ENCODE measurements at regions not wholly inside any gene's neighbourhood (a gene's known extent, or its start where the extent isn't known, plus 50 kb on each side); places are given as distances from the start of the nearest gene placed in this dataset.
A peak's percentile ranks its signal among the peaks of the same experiment; 100 is the strongest.

GRCh38 chrX:33465137-33465536 lies 253.8 kb upstream of the DMD start:
- ATAC-seq (no peak), DNase-seq (no peak)
- H3K4me3 Mint-ChIP-seq, result no peak overlapping the region
- no peak for TF ChIP-seq CTCF (IDR thresholded peaks at IDR 0.05)
- ChIA-PET CTCF (no interaction called here), POLR2A (no interaction called here)
- H3K9me3 Mint-ChIP-seq, result peaks cover 3% of the 10 kb centered on the region
- no peak overlapping the region for H3K27ac Mint-ChIP-seq
- H3K36me3 Mint-ChIP-seq (ENCODE audit: low read depth), result no peaks in the 10 kb centered on the region
- intact Hi-C loops (cut with micrococcal nuclease), result no loop called here
- no peaks in the 10 kb centered on the region for H3K27me3 Mint-ChIP-seq
- H3K4me1 Mint-ChIP-seq (ENCODE audit: low read depth), result no peaks in the 10 kb centered on the region

- H3K27me3 Mint-ChIP-seq, result no peaks in the 10 kb centered on the region
- H3K27ac Mint-ChIP-seq, result no peak overlapping the region
- intact Hi-C loops (cut with micrococcal nuclease), result no loop called here
- H3K9me3 Mint-ChIP-seq, result no peaks in the 10 kb centered on the region
- no peak overlapping the region for H3K4me3 Mint-ChIP-seq
- ATAC-seq (no peak), DNase-seq (no peak)
- ChIA-PET POLR2A (no interaction called here), CTCF (no interaction called here)
- H3K36me3 Mint-ChIP-seq (ENCODE audit: low read depth), result no peaks in the 10 kb centered on the region
- H3K4me1 Mint-ChIP-seq (ENCODE audit: low read depth), result no peaks in the 10 kb centered on the region
- no peak for TF ChIP-seq CTCF (IDR thresholded peaks at IDR 0.05)
Observed at GRCh38 chrX:33457102-33457501, 245.8 kb upstream of the DMD start.

GRCh38 chrX:33447285-33447684 lies 235.9 kb upstream of the DMD start:
- intact Hi-C loops (cut with micrococcal nuclease), result no loop called here
- ChIA-PET CTCF (no interaction called here), POLR2A (no interaction called here)
- Mint-ChIP-seq H3K36me3 (ENCODE audit: low read depth) (no peaks in the 10 kb centered on the region), H3K4me3 (no peak overlapping the region), H3K27ac (no peak overlapping the region), H3K4me1 (ENCODE audit: low read depth) (no peaks in the 10 kb centered on the region), H3K27me3 (no peaks in the 10 kb centered on the region), H3K9me3 (no peaks in the 10 kb centered on the region)
- DNase-seq, result no peak
- ATAC-seq, result no peak
- no peak for TF ChIP-seq CTCF (IDR thresholded peaks at IDR 0.05)

- H3K9me3 Mint-ChIP-seq, result no peaks in the 10 kb centered on the region
- no peaks in the 10 kb centered on the region for H3K36me3 Mint-ChIP-seq (ENCODE audit: low read depth)
- no peaks in the 10 kb centered on the region for H3K4me1 Mint-ChIP-seq (ENCODE audit: low read depth)
- H3K27me3 Mint-ChIP-seq, result no peaks in the 10 kb centered on the region
- intact Hi-C loops (cut with micrococcal nuclease), result no loop called here
- TF ChIP-seq CTCF (IDR thresholded peaks at IDR 0.05), result peak; percentile 40
- ChIA-PET CTCF (interaction anchor here (1.1 to 1.2 kb wide), 2 partner anchors 862 to 867 kb away, joined by 3 to 5 read pairs; no protein-coding TSS in a partner anchor), POLR2A (no interaction called here)
- no peak overlapping the region for H3K4me3 Mint-ChIP-seq
- peak; percentile 53 for DNase-seq
- peak; percentile 30 for ATAC-seq
- H3K27ac Mint-ChIP-seq, result no peak overlapping the region
Observed at GRCh38 chrX:33434256-33435092, 223.1 kb upstream of the DMD start.

- Mint-ChIP-seq H3K27ac (no peak overlapping the region), H3K4me3 (no peak overlapping the region), H3K4me1 (ENCODE audit: low read depth) (no peaks in the 10 kb centered on the region), H3K9me3 (peaks cover 3% of the 10 kb centered on the region), H3K27me3 (no peaks in the 10 kb centered on the region), H3K36me3 (ENCODE audit: low read depth) (no peaks in the 10 kb centered on the region)
- no peak for TF ChIP-seq CTCF (IDR thresholded peaks at IDR 0.05)
- DNase-seq (no peak), ATAC-seq (no peak)
- intact Hi-C loops (cut with micrococcal nuclease), result no loop called here
- ChIA-PET CTCF (no interaction called here), POLR2A (no interaction called here)
Observed at GRCh38 chrX:33416273-33416805, 205.0 kb upstream of the DMD start.
